ENCODE measurements at regions not wholly inside any gene's neighbourhood (a gene's known extent, or its start where the extent isn't known, plus 50 kb on each side); places are given as distances from the start of the nearest gene placed in this dataset.
"Not testable (repeated sequence)": the region's sequence is repeated elsewhere in the genome, so short reads cannot be mapped to it uniquely, and the experiment has no call there.

DNA sequence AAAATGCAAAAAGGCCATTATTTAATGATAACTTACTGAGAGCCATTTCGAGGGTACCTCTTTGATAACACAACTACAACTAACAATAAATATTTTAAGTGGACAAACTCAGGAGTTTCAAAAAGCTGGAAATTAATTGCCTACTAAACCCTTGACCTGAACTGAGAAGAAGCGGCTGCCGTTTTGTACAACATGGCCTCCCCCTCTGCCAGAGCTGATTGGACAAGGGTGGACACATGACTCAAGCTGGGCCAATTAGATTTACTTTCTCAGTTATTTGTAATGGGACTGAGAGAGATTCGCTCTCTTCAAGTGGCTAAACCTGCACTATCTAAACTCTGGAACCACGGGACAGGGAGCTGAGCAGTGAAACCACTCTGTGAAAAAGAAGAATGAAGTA is 135.9 kb upstream of the SERPINE2 start:
- no peak for DNase-seq (ENCODE audit: low read depth)

DNA sequence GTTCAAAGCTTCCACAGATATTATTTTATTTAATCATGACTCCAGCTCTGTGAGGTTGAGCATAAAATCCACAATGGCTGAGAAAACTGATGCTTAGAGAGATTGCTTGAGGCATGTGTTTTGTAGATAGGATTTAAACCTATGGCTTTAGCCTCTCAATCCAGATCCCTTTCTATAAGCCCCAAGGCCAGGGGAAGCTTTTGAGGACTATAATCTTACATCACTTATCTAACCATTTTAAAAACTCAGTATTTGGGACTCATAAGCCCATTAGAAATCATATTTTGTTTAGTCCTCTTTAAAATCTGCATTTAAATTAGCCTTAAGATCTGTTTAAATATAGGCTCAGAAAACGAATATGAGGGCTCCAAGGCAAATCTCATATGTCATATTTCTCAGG is 135.4 kb upstream of the SERPINE2 start:
- no peak for DNase-seq (ENCODE audit: low read depth)

DNA sequence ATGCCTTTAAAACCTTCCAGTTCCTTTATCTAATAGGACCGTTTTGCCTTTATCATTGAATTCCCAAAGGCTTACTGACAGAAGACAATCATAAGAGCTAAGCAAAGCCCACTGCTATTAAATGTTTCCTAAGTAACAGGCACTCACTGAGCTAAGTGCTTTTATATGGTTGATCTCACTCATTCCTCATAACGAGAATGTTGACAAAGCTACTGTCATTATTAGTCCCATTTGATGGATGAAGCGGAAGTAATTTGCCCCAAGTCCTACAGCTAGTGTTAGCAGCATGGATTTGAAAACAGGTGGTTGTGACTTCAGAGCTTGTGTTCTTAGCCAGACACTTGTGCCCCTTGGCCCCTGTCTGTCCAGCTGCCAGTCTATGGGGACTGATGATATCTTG is 134.8 kb upstream of the SERPINE2 start:
- no peak for DNase-seq (ENCODE audit: low read depth)

DNA sequence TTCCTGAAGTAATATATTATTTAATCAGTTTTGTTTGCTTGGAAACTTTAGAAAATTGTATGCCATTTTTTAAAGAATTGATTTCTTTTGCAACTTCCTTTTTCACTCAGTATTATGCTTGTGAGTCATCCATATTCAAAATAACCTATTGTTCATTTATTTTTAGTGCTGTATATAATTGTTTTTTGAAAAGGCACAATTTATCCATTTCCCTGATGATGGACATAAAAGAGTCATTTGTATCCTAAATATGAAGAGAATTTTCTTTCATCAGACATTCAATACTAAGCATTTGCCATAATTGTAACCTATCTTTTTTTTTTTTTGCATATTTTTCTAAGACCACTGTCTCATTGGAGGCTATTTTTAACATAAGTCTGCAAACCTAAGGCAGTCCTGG is 134.1 kb upstream of the SERPINE2 start:
- no peak for DNase-seq (ENCODE audit: low read depth)

DNA sequence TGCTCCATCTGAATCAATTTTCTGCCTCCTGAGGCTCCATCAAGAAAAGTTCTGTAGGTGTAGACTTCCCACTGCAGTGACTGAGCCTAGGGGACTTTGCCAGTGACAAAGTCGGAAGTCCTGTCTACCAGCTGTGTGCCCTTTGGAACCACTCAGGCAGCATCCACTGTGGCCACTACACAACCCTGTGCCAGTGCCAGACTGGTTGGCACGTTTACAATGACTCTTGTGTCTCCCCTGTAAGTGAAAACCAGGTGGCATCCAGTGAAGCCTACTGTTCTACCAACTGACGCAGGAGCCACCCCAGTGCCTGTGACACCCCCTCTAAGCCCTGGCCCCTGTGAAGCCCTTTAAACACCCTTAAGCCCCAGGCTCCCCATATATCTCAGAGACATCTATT is 132.1 kb upstream of the SERPINE2 start:
- DNase-seq (ENCODE audit: low read depth), result no peak

DNA sequence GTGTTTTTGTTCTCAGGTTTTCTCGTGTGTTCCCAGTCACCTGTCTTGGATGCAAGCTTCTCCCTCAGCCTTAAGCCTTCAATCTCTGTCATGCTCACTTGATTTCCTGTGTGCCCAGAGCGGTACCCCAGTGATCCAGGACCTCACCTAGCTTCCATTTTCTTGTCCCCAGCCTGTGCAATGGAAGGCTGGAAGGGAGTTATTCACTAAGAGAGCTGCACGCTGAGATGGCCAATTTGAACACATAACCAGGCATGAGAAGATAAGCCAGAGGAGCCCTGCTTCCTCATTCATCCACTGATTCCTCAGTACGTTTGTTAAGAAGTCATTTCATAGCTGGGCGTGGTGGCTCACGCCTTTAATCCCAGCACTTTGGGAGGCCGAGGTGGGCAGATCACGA is 130.8 kb upstream of the SERPINE2 start:
- DNase-seq (ENCODE audit: low read depth), result no peak

DNA sequence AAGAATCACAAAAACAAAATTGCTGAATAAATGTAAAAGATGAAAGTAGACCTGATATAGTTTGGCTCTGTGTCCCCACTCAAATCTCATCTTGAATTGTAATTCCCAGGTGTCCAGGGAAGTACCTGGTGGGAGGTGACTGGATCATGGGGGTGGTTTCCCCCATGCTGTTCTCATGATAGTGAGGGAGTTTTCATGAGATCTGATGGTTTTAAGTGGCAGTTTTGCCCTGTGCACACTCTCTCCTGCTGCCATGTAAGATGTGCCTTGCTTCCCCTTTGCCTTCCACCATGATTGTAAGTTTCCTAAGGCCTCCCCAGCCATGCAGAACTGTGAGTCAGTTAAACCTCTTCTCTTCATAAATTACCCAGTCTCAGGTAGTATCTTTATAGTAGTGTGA is 128.7 kb upstream of the SERPINE2 start:
- not testable (repeated sequence) for DNase-seq (ENCODE audit: low read depth)

DNA sequence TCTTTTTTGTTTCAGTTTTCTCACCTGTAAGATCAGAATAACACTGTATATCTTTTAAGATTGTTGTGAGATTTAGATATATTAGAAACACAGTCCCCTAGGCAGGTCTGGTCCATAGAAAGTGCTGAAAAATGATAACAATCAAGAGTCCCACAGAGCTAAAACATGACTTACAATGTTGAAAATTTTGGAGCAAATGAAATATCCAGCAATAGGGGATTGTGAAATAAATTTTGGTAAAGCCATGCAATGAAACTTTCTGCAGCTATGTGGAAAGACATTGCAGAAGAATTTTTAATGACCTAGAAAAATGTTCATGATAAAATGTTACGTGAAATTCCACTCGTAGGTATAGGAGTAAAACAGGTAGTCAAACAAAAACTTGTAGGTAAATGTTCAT is 127.6 kb upstream of the SERPINE2 start:
- no peak for DNase-seq (ENCODE audit: low read depth)

DNA sequence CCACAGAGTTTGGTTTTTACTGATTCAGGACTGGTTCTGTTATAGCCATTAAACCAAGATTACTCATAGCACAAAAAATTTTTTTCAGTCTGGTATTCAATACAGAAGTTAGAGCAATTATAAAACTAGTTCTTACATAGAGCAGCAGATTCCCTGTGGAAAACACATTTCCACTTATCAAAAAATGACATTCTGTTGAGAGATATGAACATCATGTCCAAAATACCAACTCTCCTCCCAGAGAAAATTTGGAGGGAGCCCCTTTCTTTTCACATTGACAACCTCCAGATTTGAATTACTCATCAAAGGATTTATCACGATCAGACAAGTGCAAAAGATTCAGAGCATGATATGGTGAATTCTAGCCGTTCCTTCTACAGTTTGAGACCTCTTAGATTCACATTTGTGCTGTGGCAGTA is 126.8 kb upstream of the SERPINE2 start:
- DNase-seq (ENCODE audit: low read depth), result no peak

DNA sequence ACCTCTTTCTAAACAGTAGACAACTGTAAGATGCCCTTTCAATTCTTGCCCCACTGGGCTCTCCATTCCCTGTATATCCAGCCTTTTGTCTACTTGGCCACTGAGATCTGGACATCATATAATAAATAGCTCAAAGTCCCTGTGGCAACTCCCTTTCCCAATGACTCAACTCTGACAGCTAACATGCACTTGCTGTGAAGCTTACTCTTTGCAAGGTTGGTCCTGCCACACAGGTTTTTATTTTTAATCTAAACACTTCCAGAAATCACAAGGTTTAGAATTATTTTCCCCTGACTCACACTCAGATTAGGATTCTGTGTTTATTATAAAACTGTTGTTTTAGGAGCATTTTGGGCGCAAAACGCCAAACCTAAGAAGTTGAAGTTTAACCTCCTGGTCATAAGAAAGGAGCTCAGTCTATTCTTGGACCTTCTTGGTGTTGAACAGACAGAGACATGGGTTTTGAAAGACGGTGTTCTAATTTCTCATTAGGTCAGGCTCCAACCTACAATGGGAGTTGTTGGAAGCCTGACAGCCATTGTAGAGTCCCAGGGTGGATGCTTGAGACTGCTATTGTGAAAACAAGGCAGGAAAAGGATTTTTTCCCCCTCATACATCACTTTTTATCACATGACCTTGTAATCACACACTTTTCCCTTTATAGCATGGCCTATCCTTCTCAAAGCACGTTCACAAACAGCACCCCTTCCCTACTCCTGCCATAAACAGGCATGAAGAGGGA is 124.7 kb upstream of the SERPINE2 start:
- no peak for DNase-seq (ENCODE audit: low read depth)

DNA sequence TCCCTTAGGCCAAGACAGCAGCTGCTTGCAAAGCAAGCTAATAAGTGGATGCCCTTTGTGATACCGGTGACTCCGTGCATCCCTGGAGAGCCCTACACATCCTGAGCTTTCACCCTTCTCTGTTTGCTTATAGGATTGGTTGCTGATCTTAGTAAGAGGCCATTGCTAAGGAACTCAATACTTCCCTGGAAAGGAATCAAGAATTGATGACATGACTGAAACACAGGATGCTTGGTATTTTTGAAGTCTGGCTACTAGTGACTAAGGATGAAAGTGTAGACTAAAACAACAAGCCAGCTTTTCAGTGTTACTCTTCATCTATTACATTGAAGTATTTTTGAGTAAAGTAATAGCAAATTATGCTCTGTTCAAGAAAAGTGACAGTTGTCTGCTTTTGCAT is 123.0 kb upstream of the SERPINE2 start:
- DNase-seq (ENCODE audit: low read depth), result no peak

DNA sequence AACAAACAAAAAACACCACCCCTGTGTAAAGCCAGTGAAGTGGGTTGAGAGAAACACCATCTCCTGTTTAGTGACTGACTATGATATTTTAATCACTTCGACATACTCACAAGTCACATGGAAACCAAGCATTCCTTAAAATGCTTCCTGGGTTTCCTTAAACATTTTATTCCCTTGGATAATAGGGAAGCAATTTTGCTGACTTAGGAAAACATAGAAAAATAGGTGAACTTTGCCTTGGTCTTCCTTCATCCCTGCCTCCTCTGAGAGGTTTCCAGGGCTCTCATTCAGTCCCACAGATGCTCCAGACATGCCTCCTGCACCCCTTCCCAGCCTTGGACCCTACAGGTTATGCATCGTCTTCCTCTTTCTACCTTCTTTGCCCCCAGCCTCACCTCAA is 122.6 kb upstream of the SERPINE2 start:
- DNase-seq (ENCODE audit: low read depth), result no peak

DNA sequence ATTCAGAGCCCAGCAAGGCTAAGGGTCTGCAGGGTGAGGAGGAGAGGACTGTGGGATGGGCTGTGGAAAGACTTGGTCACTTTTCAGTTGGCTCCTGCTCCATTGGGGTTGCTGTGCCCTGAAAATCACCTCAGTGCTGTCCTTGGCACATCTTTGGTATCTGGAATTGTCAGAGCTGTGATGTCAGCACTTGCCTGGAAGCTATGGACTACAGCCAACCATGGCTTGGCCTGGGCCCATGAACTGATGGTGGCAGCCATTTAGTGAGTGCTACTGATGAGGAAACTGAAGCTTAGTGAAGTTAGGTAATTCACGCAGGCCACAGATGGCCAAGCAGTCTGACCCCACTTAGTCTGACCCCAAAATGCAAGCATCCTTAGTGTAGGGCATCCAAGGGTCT is 121.8 kb upstream of the SERPINE2 start:
- DNase-seq (ENCODE audit: low read depth), result no peak

DNA sequence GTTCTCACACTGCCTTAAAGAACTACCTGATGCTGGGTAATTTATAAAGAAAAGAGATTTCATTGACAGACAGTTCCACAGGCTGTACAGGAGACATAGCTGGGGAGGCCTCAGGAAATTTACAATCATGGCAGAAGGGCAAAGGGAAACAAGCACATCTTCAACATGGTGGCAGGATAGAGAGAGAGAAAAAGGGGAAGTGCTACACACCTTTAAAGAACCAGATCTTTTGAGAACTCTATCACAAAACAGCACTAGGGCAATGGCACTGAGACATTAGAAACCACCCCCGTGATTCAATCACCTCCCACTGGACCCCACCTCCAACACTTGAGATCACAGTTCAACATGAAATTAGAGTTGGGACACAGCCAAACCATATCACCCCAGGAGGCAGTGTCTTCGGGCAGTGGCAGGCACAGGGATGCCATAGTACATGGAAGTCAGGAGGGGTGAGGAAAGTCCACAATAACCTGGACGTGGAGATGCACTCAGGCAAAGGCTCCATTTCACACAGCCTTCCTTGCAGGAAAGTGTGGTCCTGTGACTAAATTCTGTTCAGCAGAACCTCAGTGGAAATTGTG is 120.4 kb upstream of the SERPINE2 start:
- DNase-seq (ENCODE audit: low read depth), result no peak

DNA sequence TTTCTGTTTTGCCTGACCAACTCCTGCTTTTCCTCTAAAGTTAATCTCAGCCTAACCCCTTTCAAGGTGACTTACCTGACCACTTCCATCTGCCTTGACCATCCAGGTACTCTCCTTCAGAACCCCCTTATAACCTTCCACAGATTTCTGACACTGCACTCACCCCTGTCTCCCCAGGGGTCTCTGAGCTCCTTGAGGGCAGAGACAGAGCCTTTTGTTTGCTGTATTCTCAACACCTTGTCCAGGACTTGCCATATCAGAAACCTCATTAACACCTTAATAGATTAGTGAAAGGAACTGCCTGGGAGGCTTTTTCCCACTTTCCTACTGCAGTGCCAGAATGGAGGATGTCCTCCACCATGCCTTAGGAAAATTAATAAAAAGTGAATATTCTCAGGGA is 119.7 kb upstream of the SERPINE2 start:
- no peak for DNase-seq (ENCODE audit: low read depth)

DNA sequence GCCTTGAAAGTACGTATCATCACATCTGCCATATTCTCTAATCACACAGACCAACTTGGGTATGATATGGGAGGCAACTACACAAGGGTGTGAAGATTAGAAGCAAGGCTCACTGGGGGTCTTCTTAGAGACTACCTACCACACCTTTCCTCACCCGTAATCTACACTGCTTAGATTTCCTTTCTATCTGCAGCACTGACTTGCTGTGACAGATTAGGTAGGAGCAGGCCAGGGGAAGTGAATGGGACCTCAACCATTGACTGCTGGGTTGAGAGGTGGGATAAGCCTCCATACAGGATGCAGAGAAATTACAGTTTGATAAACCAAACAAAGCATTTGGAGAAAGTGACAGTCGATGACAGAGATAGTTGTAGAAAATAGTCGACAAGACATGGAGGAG is 119.0 kb upstream of the SERPINE2 start:
- no peak for DNase-seq (ENCODE audit: low read depth)

DNA sequence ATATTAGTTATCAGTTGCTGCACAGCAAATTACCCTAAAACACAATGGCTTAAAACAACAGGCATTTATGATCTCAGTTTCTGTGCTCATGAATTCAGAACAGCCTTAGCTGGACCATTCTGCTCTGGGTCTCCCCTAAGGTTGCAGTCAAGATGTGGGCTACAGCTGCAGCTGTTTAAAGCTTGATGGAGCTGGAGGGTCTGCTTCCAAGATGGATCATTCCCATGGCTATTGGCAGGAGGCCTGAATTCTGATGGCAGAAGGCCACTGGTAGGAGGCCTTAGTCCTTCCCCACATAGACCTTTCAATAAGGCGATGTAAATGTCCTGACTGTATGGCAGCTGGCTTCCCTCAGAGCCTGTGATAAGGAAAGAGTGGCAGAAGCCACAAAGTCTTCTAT is 118.6 kb upstream of the SERPINE2 start:
- DNase-seq (ENCODE audit: low read depth), result no peak

DNA sequence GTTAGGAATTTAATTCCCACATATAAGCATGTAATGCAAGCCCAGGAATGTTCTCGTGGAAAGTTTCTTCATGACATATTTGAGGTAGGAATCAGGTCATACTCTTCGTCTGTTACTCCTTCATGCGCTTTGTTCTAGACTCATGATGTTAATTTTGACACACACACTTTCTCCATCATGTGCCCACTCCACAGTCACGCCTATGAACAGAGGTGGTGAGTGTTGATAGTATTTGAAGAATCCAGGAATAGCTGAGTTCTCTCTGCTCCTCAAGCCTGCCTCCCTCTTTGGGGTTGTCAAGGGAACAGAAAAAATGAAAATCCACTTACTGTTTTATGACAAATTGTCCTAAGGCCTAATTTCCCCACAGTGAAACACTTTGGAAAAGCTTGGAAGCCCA is 117.3 kb upstream of the SERPINE2 start:
- no peak for DNase-seq (ENCODE audit: low read depth)

DNA sequence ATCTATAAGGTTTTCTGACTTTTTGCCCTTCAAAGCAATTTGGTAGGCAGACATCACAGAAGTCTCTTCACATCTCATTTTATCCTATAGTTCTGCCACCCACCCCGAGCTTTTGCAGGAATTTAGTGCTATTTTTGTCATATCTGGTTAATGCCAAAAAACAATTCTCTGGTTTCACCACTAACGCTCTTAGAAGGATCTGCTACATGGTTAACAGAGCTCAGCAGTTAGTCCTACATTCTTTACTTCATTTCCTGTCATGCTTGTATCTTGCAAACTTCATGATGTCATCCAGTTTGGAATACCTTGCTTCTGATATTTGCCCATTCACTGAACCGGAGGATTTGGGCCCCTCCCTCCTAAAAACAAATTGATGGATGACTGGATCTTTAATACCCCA is 116.8 kb upstream of the SERPINE2 start:
- no peak for DNase-seq (ENCODE audit: low read depth)

DNA sequence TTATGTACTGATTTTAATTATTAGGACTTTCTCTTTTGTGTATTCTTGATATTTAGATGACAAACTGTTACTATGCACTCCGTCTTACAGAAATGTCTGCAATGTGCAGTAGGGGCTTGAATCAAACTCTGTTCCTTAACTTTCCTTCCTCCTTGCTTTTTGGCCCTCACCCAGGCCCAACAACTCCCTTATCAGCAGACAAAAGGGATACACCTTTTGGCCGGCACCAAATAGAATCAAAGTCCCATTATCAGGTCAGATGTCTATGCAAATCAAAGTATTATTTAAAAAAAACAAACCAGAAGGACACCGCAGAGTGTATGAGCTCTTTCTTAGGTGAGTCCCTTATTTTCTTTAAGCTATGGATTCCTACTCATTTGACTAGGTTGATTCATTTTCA is 116.3 kb upstream of the SERPINE2 start:
- DNase-seq (ENCODE audit: low read depth), result no peak

DNA sequence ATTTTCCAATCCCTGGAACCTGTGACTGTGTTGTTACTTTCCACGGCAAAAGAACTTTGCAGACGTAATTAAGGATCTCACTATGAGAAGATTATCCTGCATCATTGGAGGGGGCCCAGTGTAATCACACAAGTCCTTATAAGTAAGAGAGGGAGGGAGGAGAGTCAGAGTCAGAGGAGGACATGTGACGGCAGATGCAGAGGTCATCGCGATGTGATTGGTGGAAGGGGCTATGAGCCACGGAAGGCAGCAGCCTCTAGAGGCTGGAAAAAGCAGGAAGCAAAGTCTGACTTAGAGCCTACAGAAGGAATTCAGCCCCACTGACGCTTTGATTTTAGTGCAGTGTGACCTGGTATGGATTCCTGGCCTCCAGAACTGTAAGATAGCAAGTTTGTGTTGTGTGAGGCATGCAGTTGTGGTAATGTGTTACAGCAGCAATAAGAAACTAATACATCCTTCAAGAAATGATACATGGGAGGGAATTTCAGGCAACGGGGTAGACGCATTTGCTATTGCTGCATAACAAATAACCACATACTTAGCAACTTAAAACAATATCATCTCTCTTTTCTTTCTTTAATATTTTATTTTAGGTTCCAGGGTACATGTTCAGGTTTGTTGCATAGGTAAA is 112.7 kb upstream of the SERPINE2 start:
- DNase-seq (ENCODE audit: low read depth), result no peak

DNA sequence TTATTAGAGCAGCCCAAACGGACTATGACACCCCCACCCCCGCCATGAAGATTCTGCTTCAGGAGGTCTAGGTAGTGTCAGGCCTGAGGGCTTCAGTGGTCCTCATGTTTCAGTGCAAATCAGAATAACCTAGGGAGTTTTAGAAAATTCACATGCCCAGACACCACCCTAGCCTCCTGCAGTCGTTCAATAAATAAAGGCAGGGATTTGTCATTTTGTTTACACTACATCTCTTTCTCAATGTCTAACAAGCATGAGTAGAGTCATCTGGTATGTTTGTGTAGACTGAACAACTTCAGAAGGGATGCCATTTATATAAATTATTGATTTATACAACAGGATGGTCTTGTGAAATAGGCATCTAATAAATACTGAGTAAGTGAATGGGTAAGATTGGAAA is 112.1 kb upstream of the SERPINE2 start:
- no peak for DNase-seq (ENCODE audit: low read depth)

DNA sequence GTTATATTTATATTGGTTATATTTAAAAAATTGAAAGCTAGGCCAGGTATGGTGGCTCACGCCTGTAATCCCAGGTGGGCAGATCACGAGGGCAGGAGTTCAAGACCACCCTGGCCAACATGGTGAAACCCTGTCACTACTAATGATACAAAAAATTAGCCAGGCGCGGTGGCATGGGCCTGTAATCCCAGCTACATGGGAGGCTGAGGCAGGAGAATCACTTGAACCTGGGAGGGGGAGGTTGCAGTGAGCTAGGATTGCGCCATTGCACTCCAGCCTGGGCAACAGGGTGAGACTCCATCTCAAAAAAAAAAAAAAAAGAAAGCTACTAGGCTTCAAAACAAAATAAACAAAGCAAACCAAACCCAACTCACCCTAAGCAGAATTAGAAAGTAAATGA is 109.0 kb upstream of the SERPINE2 start:
- DNase-seq (ENCODE audit: low read depth), result not testable (repeated sequence)

DNA sequence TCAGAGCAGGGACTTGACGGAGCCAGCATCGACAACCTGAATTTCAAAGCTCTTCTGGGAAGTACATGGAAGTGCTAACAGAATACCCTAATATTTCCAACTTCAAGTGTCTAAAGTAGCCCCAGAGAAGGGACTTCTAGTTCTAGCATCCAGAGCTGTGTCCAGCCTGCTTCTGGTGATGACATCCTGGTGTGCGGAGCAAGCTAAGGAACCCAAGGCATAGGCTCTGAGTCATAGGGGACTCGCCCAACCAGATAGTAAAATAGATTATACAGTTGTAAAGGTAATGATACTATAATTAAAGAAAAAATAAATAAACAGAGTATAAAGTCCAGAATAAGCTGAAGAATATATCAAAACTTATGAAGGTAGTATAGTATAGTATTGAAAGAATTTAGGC is 108.1 kb upstream of the SERPINE2 start:
- no peak for DNase-seq (ENCODE audit: low read depth)

All from non-pigmented ciliary epithelial cell (primary cell).